A172 (cell line): ENCODE measurements at regions not wholly inside any gene's neighbourhood (a gene's known extent, or its start where the extent isn't known, plus 50 kb on each side); places are given as distances from the start of the nearest gene placed in this dataset.

Experiments used
- DNase-seq: peaks from one replicate; pipeline ENCODE4 v3.0.0-alpha.2; 2015; ENCODE audit warnings: low spot score

- DNase-seq = no peak
Measured at GRCh38 chr2:12083081-12083581, 336.7 kb downstream of the LPIN1 start.

GRCh38 chr2:12083713-12084419, 337.4 kb downstream of the LPIN1 start:
- no peak for DNase-seq

- no peak for DNase-seq
Measured at GRCh38 chr2:12087175-12087574, 340.7 kb downstream of the LPIN1 start.

GRCh38 chr2:12087671-12088380, 341.4 kb downstream of the LPIN1 start:
- no peak for DNase-seq

- no peak for DNase-seq
Measured at GRCh38 chr2:12089001-12089400, 342.6 kb downstream of the LPIN1 start.

GRCh38 chr2:12089496-12089895, 343.1 kb downstream of the LPIN1 start:
- no peak for DNase-seq

GRCh38 chr2:12090072-12090471, 343.6 kb downstream of the LPIN1 start:
- no peak for DNase-seq

- DNase-seq = no peak
Measured at GRCh38 chr2:12090590-12090989, 344.2 kb downstream of the LPIN1 start.

GRCh38 chr2:12091201-12091806, 344.9 kb downstream of the LPIN1 start:
- peak; percentile 60 for DNase-seq

GRCh38 chr2:12094134-12094533, 347.7 kb downstream of the LPIN1 start:
- DNase-seq = no peak

GRCh38 chr2:12096051-12096787, 349.8 kb downstream of the LPIN1 start:
- no peak for DNase-seq

GRCh38 chr2:12096788-12097449, 350.5 kb downstream of the LPIN1 start:
- no peak for DNase-seq

GRCh38 chr2:12097859-12098258, 351.4 kb downstream of the LPIN1 start:
- no peak for DNase-seq

GRCh38 chr2:12099374-12099773, 352.9 kb downstream of the LPIN1 start:
- no peak for DNase-seq

- no peak for DNase-seq
Measured at GRCh38 chr2:12102679-12103078, 356.2 kb downstream of the LPIN1 start.

- DNase-seq = no peak
Measured at GRCh38 chr2:12105180-12105579, 358.7 kb downstream of the LPIN1 start.

- DNase-seq = peak; percentile 98
Measured at GRCh38 chr2:12106440-12107080, 360.1 kb downstream of the LPIN1 start.

GRCh38 chr2:12107321-12107720, 360.9 kb downstream of the LPIN1 start:
- no peak for DNase-seq

GRCh38 chr2:12107939-12108338, 361.5 kb downstream of the LPIN1 start:
- DNase-seq = no peak

GRCh38 chr2:12109363-12110017, 363.1 kb downstream of the LPIN1 start:
- DNase-seq = no peak

- no peak for DNase-seq
Measured at GRCh38 chr2:12110074-12110473, 363.6 kb downstream of the LPIN1 start.
